ENCODE measurements at regions not wholly inside any gene's neighbourhood (a gene's known extent, or its start where the extent isn't known, plus 50 kb on each side); places are given as distances from the start of the nearest gene placed in this dataset.

DNA sequence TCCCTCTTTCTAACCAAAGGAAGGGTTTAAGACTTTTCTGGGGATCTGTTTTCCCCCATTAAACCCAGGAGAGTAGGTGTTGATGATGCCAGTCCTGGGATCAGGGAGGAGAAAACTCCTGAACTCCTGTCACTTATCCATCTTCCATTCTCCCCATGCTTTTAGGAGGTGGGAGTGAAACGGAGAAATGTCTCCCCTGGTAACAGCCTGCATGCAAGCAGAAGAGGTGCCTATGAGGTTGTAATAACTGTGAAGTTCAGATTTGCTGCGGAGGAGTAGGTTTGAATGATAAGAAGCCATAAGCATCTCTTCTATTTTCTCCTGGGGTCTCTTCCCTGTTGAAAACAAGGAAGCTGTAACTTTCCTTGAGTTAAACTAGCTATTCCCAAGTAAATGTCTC, 150.8 kb downstream of the SLC4A3 start:
- no peak overlapping the region for H3K9ac ChIP-seq (ENCODE audit: low read length)
- no peaks in the 10 kb centered on the region for H3K9me2 ChIP-seq (ENCODE audit: low read depth, low read length)
- no peak overlapping the region for H3K4me3 ChIP-seq (ENCODE audit: low read depth, low read length, poor library complexity, severe bottlenecking)
- H3K79me2 ChIP-seq (ENCODE audit: insufficient read depth, low read length) = no peaks in the 10 kb centered on the region
- no peaks in the 10 kb centered on the region for H3F3A ChIP-seq (ENCODE audit: insufficient read depth, low read length)
- no peak overlapping the region for H2AFZ ChIP-seq (ENCODE audit: low read length)
- no peak overlapping the region for H3K4me2 ChIP-seq (ENCODE audit: low read length)
- no peak for TF ChIP-seq EZH2 (IDR thresholded peaks at IDR 0.05; ENCODE audit: borderline replicate concordance, low read length)
- no peak for TF ChIP-seq CTCF (IDR thresholded peaks at IDR 0.05; ENCODE audit: low read length)
- no peaks in the 10 kb centered on the region for H3K4me1 ChIP-seq (ENCODE audit: insufficient read depth, low read length, severe bottlenecking)
- H4K20me1 ChIP-seq (ENCODE audit: insufficient read depth, low read length) = no peaks in the 10 kb centered on the region
- H3K27me3 ChIP-seq (ENCODE audit: insufficient read depth, low read length) = no peaks in the 10 kb centered on the region
- H3K9me3 ChIP-seq (ENCODE audit: low read length) = no peaks in the 10 kb centered on the region
- H3K27ac ChIP-seq (ENCODE audit: low read depth, low read length, poor library complexity, severe bottlenecking) = no peak overlapping the region
- no peaks in the 10 kb centered on the region for H3K36me3 ChIP-seq (ENCODE audit: insufficient read depth, low read length)

DNA sequence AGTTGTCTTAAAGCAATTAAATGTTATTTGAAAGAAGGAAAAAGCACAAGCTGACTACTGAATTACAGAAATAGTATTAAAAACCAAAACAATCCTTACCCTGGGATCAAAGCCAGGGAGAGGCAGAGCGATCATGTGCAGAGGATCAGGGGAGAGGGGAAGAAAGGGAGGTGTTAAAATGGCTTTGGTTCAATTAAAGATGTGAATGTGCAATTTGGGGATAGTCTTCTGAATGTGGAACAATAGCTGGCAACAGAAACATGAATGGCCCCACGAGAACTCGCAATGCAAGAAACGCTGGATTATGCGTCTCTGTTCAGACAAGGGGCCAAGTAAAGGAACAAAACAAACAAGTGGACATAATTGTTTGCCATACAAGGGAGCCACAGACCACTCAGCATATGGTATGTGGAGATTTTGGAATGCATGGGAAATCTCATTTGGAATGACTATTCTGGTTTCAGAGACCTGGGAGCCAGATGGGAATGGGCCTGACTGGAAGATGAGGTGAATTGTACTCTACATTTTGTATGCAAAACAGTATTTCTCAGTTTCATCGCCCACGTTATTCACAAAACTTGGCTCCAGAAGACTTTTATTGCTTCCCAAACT, 155.4 kb downstream of the SLC4A3 start:
- H3K36me3 ChIP-seq (ENCODE audit: insufficient read depth, low read length) = no peaks in the 10 kb centered on the region
- no peaks in the 10 kb centered on the region for H3F3A ChIP-seq (ENCODE audit: insufficient read depth, low read length)
- H3K4me1 ChIP-seq (ENCODE audit: insufficient read depth, low read length, severe bottlenecking) = no peaks in the 10 kb centered on the region
- no peaks in the 10 kb centered on the region for H3K9me3 ChIP-seq (ENCODE audit: low read length)
- no peaks in the 10 kb centered on the region for H3K27me3 ChIP-seq (ENCODE audit: insufficient read depth, low read length)
- H3K79me2 ChIP-seq (ENCODE audit: insufficient read depth, low read length) = no peaks in the 10 kb centered on the region
- no peak overlapping the region for H2AFZ ChIP-seq (ENCODE audit: low read length)
- H3K9me2 ChIP-seq (ENCODE audit: low read depth, low read length) = no peaks in the 10 kb centered on the region
- no peak overlapping the region for H3K27ac ChIP-seq (ENCODE audit: low read depth, low read length, poor library complexity, severe bottlenecking)
- TF ChIP-seq CTCF (IDR thresholded peaks at IDR 0.05; ENCODE audit: low read length) = no peak
- TF ChIP-seq EZH2 (IDR thresholded peaks at IDR 0.05; ENCODE audit: borderline replicate concordance, low read length) = no peak
- H3K4me2 ChIP-seq (ENCODE audit: low read length) = no peak overlapping the region
- no peak overlapping the region for H3K9ac ChIP-seq (ENCODE audit: low read length)
- no peak overlapping the region for H3K4me3 ChIP-seq (ENCODE audit: low read depth, low read length, poor library complexity, severe bottlenecking)
- no peaks in the 10 kb centered on the region for H4K20me1 ChIP-seq (ENCODE audit: insufficient read depth, low read length)

- Histone ChIP-seq H3F3A (ENCODE audit: insufficient read depth, low read length) (no peaks in the 10 kb centered on the region), H2AFZ (ENCODE audit: low read length) (no peak overlapping the region), H3K27ac (ENCODE audit: low read depth, low read length, poor library complexity, severe bottlenecking) (no peak overlapping the region), H4K20me1 (ENCODE audit: insufficient read depth, low read length) (no peaks in the 10 kb centered on the region), H3K36me3 (ENCODE audit: insufficient read depth, low read length) (no peaks in the 10 kb centered on the region), H3K27me3 (ENCODE audit: insufficient read depth, low read length) (no peaks in the 10 kb centered on the region), H3K4me3 (ENCODE audit: low read depth, low read length, poor library complexity, severe bottlenecking) (no peak overlapping the region), H3K4me2 (ENCODE audit: low read length) (no peak overlapping the region), H3K4me1 (ENCODE audit: insufficient read depth, low read length, severe bottlenecking) (no peaks in the 10 kb centered on the region), H3K9me2 (ENCODE audit: low read depth, low read length) (no peaks in the 10 kb centered on the region), H3K9ac (ENCODE audit: low read length) (no peak overlapping the region), H3K79me2 (ENCODE audit: insufficient read depth, low read length) (no peaks in the 10 kb centered on the region), H3K9me3 (ENCODE audit: low read length) (no peaks in the 10 kb centered on the region)
- no peak for TF ChIP-seq CTCF (IDR thresholded peaks at IDR 0.05; ENCODE audit: low read length)
- TF ChIP-seq EZH2 (IDR thresholded peaks at IDR 0.05; ENCODE audit: borderline replicate concordance, low read length) = no peak
These were observed 156.0 kb downstream of the SLC4A3 start for GRCh38 chr2:219783359-219783975.

Data from OCI-LY1 (cell line).